HepG2 (cell line): ENCODE measurements at regions not wholly inside any gene's neighbourhood (a gene's known extent, or its start where the extent isn't known, plus 50 kb on each side); places are given as distances from the start of the nearest gene placed in this dataset.

ENCODE experiments used
- ATAC-seq: fragments of 200-7000 bp; cut with Tn5 transposase; 3 replicates; pipeline ENCODE4 v1.9.1; 2020; ENCODE audit warnings: mild to moderate bottlenecking, moderate library complexity
- BruUV-seq: library from RNA; stranded (reverse); fragments of 400-500 nt; replicated peaks from 2 replicates; lab custom pipeline; 2021; lab: Mats Ljungman, UMichigan
- CTCF ChIA-PET: fragments of 300-600 bp; formaldehyde crosslinking; extraction: SDS; loops from one replicate; lab custom pipeline; 2021; ENCODE audit warnings: low total read pairs, inconsistent platforms, low intra/inter-chr PET ratio; lab: Yijun Ruan, JAX
- POLR2A ChIA-PET: fragments of 350-600 bp; sonication (Branson Sonifier 250); formaldehyde crosslinking; loops from one replicate; lab custom pipeline; 2020; ENCODE audit warnings: antibody characterized with exemption, inconsistent platforms; lab: Yijun Ruan, JAX
- DNase-seq: peaks from one replicate; pipeline ENCODE4 v3.0.0-alpha.2; 2015; ENCODE audit warnings: low spot score
- FAIRE-seq: peaks from 3 replicates; lab custom pipeline; 2011; peaks lifted over from hg19 to GRCh38; lab: Jason Lieb, UNC
- H2AFZ ChIP-seq: one replicate; pipeline ENCODE4 v1.6.1; 2011; ENCODE audit warnings: low read length, inconsistent platforms
- H3K27ac ChIP-seq: fragments of 300-600 bp; 3 replicates; pipeline ENCODE4 v1.8.0; 2011; ENCODE audit warnings: mixed run types, mild to moderate bottlenecking, mixed read lengths, low read length, inconsistent platforms; ENCODE audit not compliant: insufficient read depth; ENCODE audit errors: extremely low read length
- H3K27me3 ChIP-seq, 2 experiments: fragments of 200-600 bp in 1 of 2; 2 replicates in 1 of 2; 3 replicates in 1 of 2; pipeline versions ENCODE4 v1.6.0 to v1.8.0; 2011; ENCODE audit warnings: low read length in 2 of 2, mild to moderate bottlenecking in 2 of 2, moderate library complexity in 2 of 2, inconsistent platforms in 1 of 2; ENCODE audit not compliant: insufficient read depth in 2 of 2, control insufficient read depth in 1 of 2
- H3K36me3 ChIP-seq, 2 experiments: fragments of 200-600 bp in 1 of 2; replicated peaks in 1 of 2; 2 replicates in 1 of 2; 3 replicates in 1 of 2; pipeline versions ENCODE4 v1.5.1 to v1.8.0; 2011; ENCODE audit warnings: low read length in 2 of 2, inconsistent platforms in 1 of 2; ENCODE audit not compliant: insufficient read depth in 2 of 2, control insufficient read depth in 1 of 2
- H3K4me1 ChIP-seq: 2 replicates; pipeline ENCODE4 v1.5.1; 2012; ENCODE audit warnings: low read length, inconsistent platforms; ENCODE audit not compliant: insufficient read depth
- H3K4me2 ChIP-seq: 2 replicates; pipeline ENCODE4 v1.6.0; 2011; ENCODE audit warnings: low read depth, low read length, inconsistent platforms
- H3K4me3 ChIP-seq, 3 experiments: fragments of 200-600 bp in 1 of 3; sonication (generic), shearing (Covaris generic) in 1 of 3; replicated peaks in 1 of 3; 2 replicates each; pipeline ENCODE4 v1.5.1; 2011 to 2016; ENCODE audit warnings: low read length in 3 of 3, inconsistent platforms in 2 of 3, low read depth in 2 of 3, mild to moderate bottlenecking in 2 of 3, control low read depth in 1 of 3, mixed read lengths in 1 of 3; ENCODE audit not compliant: insufficient read depth in 1 of 3
- H3K79me2 ChIP-seq: one replicate; pipeline ENCODE4 v1.6.1; 2011; ENCODE audit warnings: low read length, inconsistent platforms; ENCODE audit not compliant: insufficient read depth
- H3K9ac ChIP-seq: 2 replicates; pipeline ENCODE4 v1.6.0; 2011; ENCODE audit warnings: mild to moderate bottlenecking, low read depth, low read length, inconsistent platforms; ENCODE audit not compliant: insufficient read depth
- H3K9me3 ChIP-seq: 2 replicates; pipeline ENCODE4 v1.5.1; 2012; ENCODE audit warnings: mild to moderate bottlenecking, low read length
- H4K20me1 ChIP-seq: 2 replicates; pipeline ENCODE4 v1.6.0; 2011; ENCODE audit warnings: inconsistent platforms, mild to moderate bottlenecking, low read length, moderate library complexity; ENCODE audit not compliant: insufficient read depth
- EEA1 ChIP-seq: sonication (generic); formaldehyde crosslinking; IDR thresholded peaks from 2 replicates; pipeline ENCODE4 v1.5.1; 2020; ENCODE audit warnings: mild to moderate bottlenecking, missing genetic modification reagents, borderline replicate concordance
- FOXO1 ChIP-seq: sonication (generic); formaldehyde crosslinking; IDR thresholded peaks from 2 replicates; pipeline ENCODE4 v1.4.0; 2020; ENCODE audit warnings: missing genetic modification reagents
- JUNB ChIP-seq: sonication (generic); formaldehyde crosslinking; IDR thresholded peaks from 2 replicates; pipeline ENCODE4 v1.8.0; 2022; ENCODE audit warnings: missing genetic modification reagents, mild to moderate bottlenecking, borderline replicate concordance
- KAT7 ChIP-seq: IDR thresholded peaks from 2 replicates; pipeline ENCODE4 v1.6.1; 2018; ENCODE audit warnings: borderline replicate concordance, missing compliant biosample characterization
- KMT2B ChIP-seq: IDR thresholded peaks from 2 replicates; pipeline ENCODE4 v1.6.1; 2016; ENCODE audit warnings: missing genetic modification reagents, missing compliant biosample characterization
- MEIS1 ChIP-seq: sonication (generic); formaldehyde crosslinking; IDR thresholded peaks from 2 replicates; pipeline ENCODE4 v1.9.0; 2021; ENCODE audit warnings: mild to moderate bottlenecking, missing genetic modification reagents, moderate library complexity, borderline replicate concordance
- MEIS2 ChIP-seq: sonication (generic); formaldehyde crosslinking; IDR thresholded peaks from 2 replicates; pipeline ENCODE4 v1.9.0; 2021; ENCODE audit warnings: mild to moderate bottlenecking, missing genetic modification reagents
- MTA1 ChIP-seq: sonication (generic); formaldehyde crosslinking; IDR thresholded peaks from 2 replicates; pipeline ENCODE4 v1.4.0; 2020; ENCODE audit warnings: missing genetic modification reagents, mild to moderate bottlenecking, borderline replicate concordance
- RELA ChIP-seq: sonication (generic); formaldehyde crosslinking; IDR thresholded peaks from 2 replicates; pipeline ENCODE4 v1.4.0; 2020; ENCODE audit warnings: missing genetic modification reagents
- REPIN1 ChIP-seq: sonication (generic); formaldehyde crosslinking; IDR thresholded peaks from 2 replicates; pipeline ENCODE4 v1.8.0; 2022; ENCODE audit warnings: missing genetic modification reagents, low read depth, mild to moderate bottlenecking, borderline replicate concordance
- SOX13 ChIP-seq, 3 experiments: fragments of 450-650 bp in 1 of 3; sonication (generic) in 1 of 3; formaldehyde crosslinking in 1 of 3; IDR thresholded peaks in 2 of 3; conservative IDR thresholded peaks in 1 of 3; 2 replicates each; pipeline versions ENCODE4 v1.5.0 to v1.6.1; 2016 to 2020; ENCODE audit warnings: antibody characterized with exemption in 1 of 3, mild to moderate bottlenecking in 1 of 3, missing compliant biosample characterization in 1 of 3, missing genetic modification reagents in 1 of 3, moderate library complexity in 1 of 3
- WIZ ChIP-seq: sonication (generic); formaldehyde crosslinking; IDR thresholded peaks from 2 replicates; pipeline ENCODE4 v1.5.1; 2020; ENCODE audit warnings: mild to moderate bottlenecking, missing genetic modification reagents
- ZC3H13 ChIP-seq: sonication (generic); formaldehyde crosslinking; IDR thresholded peaks from 2 replicates; pipeline ENCODE4 v1.8.1; 2023; ENCODE audit warnings: mild to moderate bottlenecking, missing genetic modification reagents, moderate library complexity
- WGBS: methylation state at CpG from one replicate; pipeline ENCODE4 v1.1.6; 2017; ENCODE audit warnings: low lambda C conversion rate; 5-methylcytosine and 5-hydroxymethylcytosine counted together
- in situ Hi-C: cut with HindIII; loops from 2 replicates; pipeline ENCODE4 v1.10.0; 2017; ENCODE audit warnings: low pct_unique_long_range_greater_than_20kb; ENCODE audit not compliant: extremely low pct_ligation_motif_present
- intact Hi-C: fragments of 100-400 bp; cut with micrococcal nuclease; formaldehyde crosslinking; loops from one replicate; pipeline ENCODE4 v1.10.0; 2022; ENCODE audit not compliant: unreplicated experiment
- TF ChIP-seq, protein P1 (sequence below): sonication (generic); formaldehyde crosslinking; conservative IDR thresholded peaks from 2 replicates; pipeline ENCODE4 v1.8.1; 2023; ENCODE audit warnings: missing genetic modification reagents

DNA sequence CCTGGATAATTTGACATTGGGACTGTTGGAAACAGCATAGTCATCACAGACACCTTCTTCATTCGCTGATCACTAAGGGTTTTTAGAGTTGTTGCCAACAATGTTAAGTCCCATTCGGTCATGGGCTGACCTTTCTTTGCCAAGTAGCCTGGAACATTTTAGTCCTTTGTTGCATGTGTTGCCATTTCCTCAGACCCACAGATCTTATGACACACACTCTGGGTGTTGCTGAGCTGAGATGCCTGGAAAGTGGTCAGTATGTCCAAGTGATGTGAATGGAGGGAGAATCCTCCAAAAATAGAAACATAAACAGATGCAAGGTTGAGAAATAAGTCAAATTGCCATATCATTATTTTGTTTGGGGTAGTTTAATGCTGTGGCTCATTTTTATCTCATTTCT, 61.5 kb upstream of the GJA5 start:
- no peak for FAIRE-seq
- no peaks in the 10 kb centered on the region for H4K20me1 ChIP-seq
- H3K9ac ChIP-seq: no peak overlapping the region
- H2AFZ ChIP-seq: no peak overlapping the region
- no peak for TF ChIP-seq KMT2B
- no peak for TF ChIP-seq KAT7
- TF ChIP-seq, protein P1, sequence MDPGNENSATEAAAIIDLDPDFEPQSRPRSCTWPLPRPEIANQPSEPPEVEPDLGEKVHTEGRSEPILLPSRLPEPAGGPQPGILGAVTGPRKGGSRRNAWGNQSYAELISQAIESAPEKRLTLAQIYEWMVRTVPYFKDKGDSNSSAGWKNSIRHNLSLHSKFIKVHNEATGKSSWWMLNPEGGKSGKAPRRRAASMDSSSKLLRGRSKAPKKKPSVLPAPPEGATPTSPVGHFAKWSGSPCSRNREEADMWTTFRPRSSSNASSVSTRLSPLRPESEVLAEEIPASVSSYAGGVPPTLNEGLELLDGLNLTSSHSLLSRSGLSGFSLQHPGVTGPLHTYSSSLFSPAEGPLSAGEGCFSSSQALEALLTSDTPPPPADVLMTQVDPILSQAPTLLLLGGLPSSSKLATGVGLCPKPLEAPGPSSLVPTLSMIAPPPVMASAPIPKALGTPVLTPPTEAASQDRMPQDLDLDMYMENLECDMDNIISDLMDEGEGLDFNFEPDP (CRISPR knock-in tag): no peak
- TF ChIP-seq MEIS1 (CRISPR knock-in tag): no peak
- TF ChIP-seq ZC3H13 (CRISPR knock-in tag): no peak
- no peak for TF ChIP-seq RELA (CRISPR knock-in tag)
- TF ChIP-seq SOX13 (IDR thresholded peaks at IDR 0.05): no peak
- no peak for TF ChIP-seq SOX13 (CRISPR knock-in tag; conservative IDR thresholded peaks at IDR 0.05 in 1 of 2, IDR thresholded peaks at IDR 0.05 in 1 of 2)
- TF ChIP-seq MTA1 (CRISPR knock-in tag): no peak
- TF ChIP-seq EEA1: no peak
- TF ChIP-seq REPIN1 (CRISPR knock-in tag): no peak
- TF ChIP-seq WIZ (CRISPR knock-in tag): no peak
- no peak for TF ChIP-seq JUNB
- TF ChIP-seq MEIS2 (CRISPR knock-in tag): no peak
- no peak for TF ChIP-seq FOXO1
- no peak for ATAC-seq
- no peaks in the 10 kb centered on the region for H3K36me3 ChIP-seq
- no peak overlapping the region for H3K4me2 ChIP-seq
- in situ Hi-C loops (no loop called here), intact Hi-C loops (no loop called here)
- CTCF ChIA-PET: no interaction called here
- POLR2A ChIA-PET: no interaction called here
- 18% methylated on average over 2 of the region's 2 CpGs for WGBS
- no peak for DNase-seq
- BruUV-seq: no TSS peak
- H3K79me2 ChIP-seq: no peaks in the 10 kb centered on the region
- H3K9me3 ChIP-seq: no peaks in the 10 kb centered on the region
- no peaks in the 10 kb centered on the region; a peak in 1 of 5 replicates for H3K27me3 ChIP-seq
- no peak overlapping the region for H3K27ac ChIP-seq
- no peaks in the 10 kb centered on the region for H3K4me1 ChIP-seq
- no peak overlapping the region for H3K4me3 ChIP-seq
